ENCODE measurements at regions not wholly inside any gene's neighbourhood (a gene's known extent, or its start where the extent isn't known, plus 50 kb on each side); places are given as distances from the start of the nearest gene placed in this dataset.

GRCh38 chr2:221204699-221205098, 367.4 kb downstream of the EPHA4 start:
- TF ChIP-seq, protein P1, sequence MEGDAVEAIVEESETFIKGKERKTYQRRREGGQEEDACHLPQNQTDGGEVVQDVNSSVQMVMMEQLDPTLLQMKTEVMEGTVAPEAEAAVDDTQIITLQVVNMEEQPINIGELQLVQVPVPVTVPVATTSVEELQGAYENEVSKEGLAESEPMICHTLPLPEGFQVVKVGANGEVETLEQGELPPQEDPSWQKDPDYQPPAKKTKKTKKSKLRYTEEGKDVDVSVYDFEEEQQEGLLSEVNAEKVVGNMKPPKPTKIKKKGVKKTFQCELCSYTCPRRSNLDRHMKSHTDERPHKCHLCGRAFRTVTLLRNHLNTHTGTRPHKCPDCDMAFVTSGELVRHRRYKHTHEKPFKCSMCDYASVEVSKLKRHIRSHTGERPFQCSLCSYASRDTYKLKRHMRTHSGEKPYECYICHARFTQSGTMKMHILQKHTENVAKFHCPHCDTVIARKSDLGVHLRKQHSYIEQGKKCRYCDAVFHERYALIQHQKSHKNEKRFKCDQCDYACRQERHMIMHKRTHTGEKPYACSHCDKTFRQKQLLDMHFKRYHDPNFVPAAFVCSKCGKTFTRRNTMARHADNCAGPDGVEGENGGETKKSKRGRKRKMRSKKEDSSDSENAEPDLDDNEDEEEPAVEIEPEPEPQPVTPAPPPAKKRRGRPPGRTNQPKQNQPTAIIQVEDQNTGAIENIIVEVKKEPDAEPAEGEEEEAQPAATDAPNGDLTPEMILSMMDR (IDR thresholded peaks at IDR 0.05; ENCODE audit: low read depth, low read length, poor library complexity, severe bottlenecking) = no peak
- TF ChIP-seq EZH2phosphoT487 (IDR thresholded peaks at IDR 0.05; ENCODE audit: borderline replicate concordance, low read length) = no peak
